Dedifferentiated amniotic fluid mesenchymal stem cell (primary cell): ENCODE measurements at regions not wholly inside any gene's neighbourhood (a gene's known extent, or its start where the extent isn't known, plus 50 kb on each side); places are given as distances from the start of the nearest gene placed in this dataset.

ENCODE experiments used
- DNase-seq: peaks from one replicate; pipeline ENCODE4 v3.0.0-alpha.2; 2016; ENCODE audit errors: extremely low spot score

GRCh38 chr12:27382924-27383323 lies 50.3 kb downstream of the BMAL2 start:
- DNase-seq, result no peak

- DNase-seq, result peak; percentile 86
These were observed 51.0 kb downstream of the BMAL2 start for GRCh38 chr12:27383429-27384260.

GRCh38 chr12:27384261-27384590 lies 51.6 kb downstream of the BMAL2 start:
- DNase-seq, result no peak

GRCh38 chr12:27385766-27386564 lies 53.3 kb downstream of the BMAL2 start:
- DNase-seq, result no peak

- DNase-seq, result no peak
These were observed 54.8 kb downstream of the BMAL2 start for GRCh38 chr12:27387473-27387872.

- DNase-seq, result no peak
These were observed 56.0 kb downstream of the BMAL2 start for GRCh38 chr12:27388650-27389049.

GRCh38 chr12:27394676-27395075 lies 51.9 kb upstream of the SMCO2 start:
- no peak for DNase-seq

- no peak for DNase-seq
These were observed 50.2 kb upstream of the SMCO2 start for GRCh38 chr12:27396216-27396815.
